Ovary (tissue), 7 donors: ENCODE measurements at regions not wholly inside any gene's neighbourhood (a gene's known extent, or its start where the extent isn't known, plus 50 kb on each side); places are given as distances from the start of the nearest gene placed in this dataset.

Source experiments
- DNase-seq, 5 donors: peaks; one replicate each; pipeline ENCODE4 v3.0.0-alpha.2; 2019 to 2020
- H3K27ac ChIP-seq, 2 donors: fragments of 200-600 bp; one replicate each; pipeline versions ENCODE4 v1.5.1 to v1.8.0; 2019 to 2022
- H3K27me3 ChIP-seq: fragments of 200-600 bp; one replicate; pipeline ENCODE4 v1.8.0; 2022
- H3K36me3 ChIP-seq: fragments of 200-600 bp; sonication (generic); one replicate; pipeline ENCODE4 v1.5.1; 2019
- H3K4me1 ChIP-seq: one replicate; pipeline ENCODE4 v1.8.1; 2013; ENCODE audit warnings: mild to moderate bottlenecking, moderate library complexity; ENCODE audit not compliant: insufficient read depth
- H3K4me3 ChIP-seq: fragments of 200-600 bp; sonication (generic); one replicate; pipeline ENCODE4 v1.5.1; 2017
- H3K9me3 ChIP-seq, 2 donors: fragments of 200-600 bp in 1 of 2; sonication (generic) in 1 of 2; one replicate each; pipeline versions ENCODE4 v1.5.1 to v1.8.1; 2013 to 2019; ENCODE audit warnings: mild to moderate bottlenecking in 1 of 2, moderate library complexity in 1 of 2
- EP300 ChIP-seq: sonication (generic); formaldehyde crosslinking; IDR thresholded peaks from one replicate; pipeline ENCODE4 v1.6.1; 2017; ENCODE audit warnings: antibody characterized with exemption
- POLR2A ChIP-seq: fragments of 450-650 bp; IDR thresholded peaks from one replicate; pipeline ENCODE4 v1.6.1; 2017; ENCODE audit warnings: antibody characterized with exemption, mild to moderate bottlenecking, moderate library complexity
- WGBS, 3 donors: extraction: QIAGEN DNeasy Blood & Tissue Kit in 1 of 3; methylation state at CpG; one replicate each; pipeline versions ENCODE4 v1.1.5 to v1.1.7; 2013 to 2017; 5-methylcytosine and 5-hydroxymethylcytosine counted together
- intact Hi-C, 4 donors: fragments of 100-400 bp; cut with DNase I; formaldehyde crosslinking; loops; one replicate each; pipeline versions ENCODE4 v1.11.0 to v1.15.1; 2022 to 2023
- TF ChIP-seq, protein P1 (sequence below), 3 donors: fragments of 450-650 bp in 2 of 3; fragments of 200-600 bp in 1 of 3; IDR thresholded peaks; one replicate each; pipeline versions ENCODE4 v1.5.1 to v1.8.0; 2016 to 2022; ENCODE audit warnings: antibody characterized with exemption in 3 of 3, mild to moderate bottlenecking in 1 of 3
- donor health status: DM: no; HTN: no; CAD: no; lungs with moderate emphysema.
- donor health status: DM: no; HTN: no; CAD: no.
- donor health status: Bipolar disorder and iron deficiency.
- donor health status: DM: no; HTN: no; CAD: no.
- donor health status: DM: yes; HTN: yes; CAD: no.

- intact Hi-C loops, result no loop called here
- 68 to 76% (median 71%) methylated on average over 8 of the region's 8 CpGs for WGBS, 3 donors
- Histone ChIP-seq H3K4me1 (no peaks in the 10 kb centered on the region), H3K36me3 (no peaks in the 10 kb centered on the region), H3K27me3 (no peaks in the 10 kb centered on the region), H3K9me3 (no peaks in the 10 kb centered on the region), H3K4me3 (no peak overlapping the region), H3K27ac (no peak overlapping the region)
- no peak for DNase-seq
- TF ChIP-seq, protein P1, sequence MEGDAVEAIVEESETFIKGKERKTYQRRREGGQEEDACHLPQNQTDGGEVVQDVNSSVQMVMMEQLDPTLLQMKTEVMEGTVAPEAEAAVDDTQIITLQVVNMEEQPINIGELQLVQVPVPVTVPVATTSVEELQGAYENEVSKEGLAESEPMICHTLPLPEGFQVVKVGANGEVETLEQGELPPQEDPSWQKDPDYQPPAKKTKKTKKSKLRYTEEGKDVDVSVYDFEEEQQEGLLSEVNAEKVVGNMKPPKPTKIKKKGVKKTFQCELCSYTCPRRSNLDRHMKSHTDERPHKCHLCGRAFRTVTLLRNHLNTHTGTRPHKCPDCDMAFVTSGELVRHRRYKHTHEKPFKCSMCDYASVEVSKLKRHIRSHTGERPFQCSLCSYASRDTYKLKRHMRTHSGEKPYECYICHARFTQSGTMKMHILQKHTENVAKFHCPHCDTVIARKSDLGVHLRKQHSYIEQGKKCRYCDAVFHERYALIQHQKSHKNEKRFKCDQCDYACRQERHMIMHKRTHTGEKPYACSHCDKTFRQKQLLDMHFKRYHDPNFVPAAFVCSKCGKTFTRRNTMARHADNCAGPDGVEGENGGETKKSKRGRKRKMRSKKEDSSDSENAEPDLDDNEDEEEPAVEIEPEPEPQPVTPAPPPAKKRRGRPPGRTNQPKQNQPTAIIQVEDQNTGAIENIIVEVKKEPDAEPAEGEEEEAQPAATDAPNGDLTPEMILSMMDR (IDR thresholded peaks at IDR 0.05), result no peak
- TF ChIP-seq EP300 (no peak), POLR2A (no peak)
These were observed 371.4 kb downstream of the TMEM232 start for GRCh38 chr5:110354915-110355644.

GRCh38 chr5:110356677-110357076, 369.8 kb downstream of the TMEM232 start:
- no peak for DNase-seq
- intact Hi-C loops, result no loop called here
- Histone ChIP-seq H3K27ac (no peak overlapping the region), H3K9me3 (no peaks in the 10 kb centered on the region), H3K27me3 (no peaks in the 10 kb centered on the region), H3K36me3 (no peaks in the 10 kb centered on the region), H3K4me1 (no peaks in the 10 kb centered on the region), H3K4me3 (no peak overlapping the region)
- WGBS, 3 donors, result 48 to 62% (median 59%) methylated on average over 2 of the region's 2 CpGs
- no peak for TF ChIP-seq POLR2A
- no peak for TF ChIP-seq EP300
- TF ChIP-seq, protein P1 (IDR thresholded peaks at IDR 0.05), result no peak

DNA sequence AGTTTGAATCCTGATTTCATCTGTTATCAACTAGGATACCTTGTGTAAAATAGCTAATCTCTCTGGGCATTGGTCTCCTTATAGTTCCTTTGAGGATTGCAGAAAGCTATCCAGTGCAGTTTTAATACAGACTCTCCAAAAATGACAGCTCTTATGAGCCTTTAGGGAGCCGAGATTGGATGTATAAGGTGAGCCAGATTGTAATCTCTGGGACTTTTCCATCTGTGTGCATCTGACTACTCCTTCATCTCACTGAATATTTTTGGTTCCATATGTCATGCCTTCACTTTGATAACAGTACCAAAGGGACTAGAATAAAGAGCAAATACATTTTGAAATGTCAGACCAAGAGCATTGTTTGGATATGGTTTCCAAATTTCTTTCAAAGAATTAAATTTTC, 367.2 kb downstream of the TMEM232 start:
- no peak for TF ChIP-seq POLR2A
- TF ChIP-seq EP300, result no peak
- TF ChIP-seq, protein P1 (IDR thresholded peaks at IDR 0.05), result no peak
- no peaks in the 10 kb centered on the region for H3K9me3 ChIP-seq
- 56 to 71% (median 67%) methylated on average over 1 of the region's 1 CpG for WGBS, 3 donors
- no peak overlapping the region for H3K27ac ChIP-seq
- no peak for DNase-seq
- H3K36me3 ChIP-seq, result no peaks in the 10 kb centered on the region
- intact Hi-C loops, result no loop called here
- H3K27me3 ChIP-seq, result no peaks in the 10 kb centered on the region
- H3K4me3 ChIP-seq, result no peak overlapping the region
- H3K4me1 ChIP-seq, result no peaks in the 10 kb centered on the region

DNA sequence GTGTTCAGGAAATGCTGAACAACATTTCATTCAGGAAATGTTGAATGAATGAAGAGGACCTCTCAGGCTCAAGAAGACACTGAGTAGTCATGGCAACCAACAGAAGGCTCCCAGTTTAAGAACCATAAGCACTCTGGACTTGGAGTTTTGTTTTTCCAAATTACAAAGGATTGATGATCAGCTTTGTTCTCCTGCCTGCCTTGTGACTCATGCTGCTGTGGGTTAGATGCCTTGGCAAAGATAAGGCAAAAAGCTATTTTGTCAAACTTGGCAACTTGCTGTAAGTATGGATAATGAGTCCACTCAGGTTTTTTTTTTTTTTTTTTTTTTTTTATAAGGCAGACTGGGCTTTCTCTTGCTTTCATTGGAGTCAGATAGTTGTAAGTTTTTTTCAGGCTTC, 365.0 kb downstream of the TMEM232 start:
- no peaks in the 10 kb centered on the region for H3K36me3 ChIP-seq
- no peak for DNase-seq
- TF ChIP-seq POLR2A, result no peak
- TF ChIP-seq, protein P1 (IDR thresholded peaks at IDR 0.05), result no peak
- TF ChIP-seq EP300, result no peak
- no peaks in the 10 kb centered on the region for H3K9me3 ChIP-seq
- intact Hi-C loops, result no loop called here
- H3K4me3 ChIP-seq, result no peak overlapping the region
- H3K27me3 ChIP-seq, result no peaks in the 10 kb centered on the region
- H3K4me1 ChIP-seq, result no peaks in the 10 kb centered on the region
- no peak overlapping the region for H3K27ac ChIP-seq
